OCI-LY1 (cell line): ENCODE measurements at regions not wholly inside any gene's neighbourhood (a gene's known extent, or its start where the extent isn't known, plus 50 kb on each side); places are given as distances from the start of the nearest gene placed in this dataset.

ENCODE experiments used
- H2AFZ ChIP-seq: fragments of 200-600 bp; sonication (generic), shearing (Covaris generic); 2 replicates; pipeline ENCODE4 v1.6.0; 2014; ENCODE audit warnings: antibody characterized with exemption, mild to moderate bottlenecking, low read length
- H3F3A ChIP-seq: fragments of 200-600 bp; sonication (generic), shearing (Covaris generic); 2 replicates; pipeline ENCODE4 v1.6.0; 2014; ENCODE audit warnings: mild to moderate bottlenecking, antibody characterized with exemption, low read length, moderate library complexity; ENCODE audit not compliant: insufficient read depth
- H3K27ac ChIP-seq: fragments of 200-600 bp; sonication (generic); 2 replicates; pipeline ENCODE4 v1.5.1; 2014; ENCODE audit warnings: low read length, mixed run types, mild to moderate bottlenecking, low read depth; ENCODE audit not compliant: poor library complexity, severe bottlenecking
- H3K27me3 ChIP-seq: fragments of 200-600 bp; sonication (generic); 2 replicates; pipeline ENCODE4 v1.6.0; 2014; ENCODE audit warnings: antibody characterized with exemption, mild to moderate bottlenecking, low read length, moderate library complexity; ENCODE audit not compliant: insufficient read depth
- H3K36me3 ChIP-seq: fragments of 200-600 bp; sonication (generic); 2 replicates; pipeline ENCODE4 v1.6.1; 2014; ENCODE audit warnings: mild to moderate bottlenecking, antibody characterized with exemption, low read length, moderate library complexity, mixed read lengths; ENCODE audit not compliant: insufficient read depth
- H3K4me1 ChIP-seq: fragments of 200-600 bp; sonication (generic); 2 replicates; pipeline ENCODE4 v1.5.1; 2014; ENCODE audit warnings: mild to moderate bottlenecking, low read length, moderate library complexity; ENCODE audit not compliant: insufficient read depth, severe bottlenecking
- H3K4me2 ChIP-seq: fragments of 200-600 bp; sonication (generic), shearing (Covaris generic); 2 replicates; pipeline ENCODE4 v1.6.1; 2014; ENCODE audit warnings: low read length
- H3K4me3 ChIP-seq: fragments of 200-600 bp; sonication (generic); 2 replicates; pipeline ENCODE4 v1.5.1; 2014; ENCODE audit warnings: low read length, low read depth, mild to moderate bottlenecking, mixed read lengths; ENCODE audit not compliant: poor library complexity, severe bottlenecking
- H3K79me2 ChIP-seq: fragments of 200-600 bp; shearing (Covaris generic); 2 replicates; pipeline ENCODE4 v1.6.1; 2016; ENCODE audit warnings: mixed run types, low read length, mixed read lengths; ENCODE audit not compliant: insufficient read depth
- H3K9ac ChIP-seq: fragments of 200-600 bp; sonication (generic), shearing (Covaris generic); 2 replicates; pipeline ENCODE4 v1.6.1; 2014; ENCODE audit warnings: mild to moderate bottlenecking, low read length, mixed read lengths
- H3K9me2 ChIP-seq: fragments of 200-600 bp; sonication (generic), shearing (Covaris generic); 2 replicates; pipeline ENCODE4 v1.6.1; 2014; ENCODE audit warnings: low read depth, mild to moderate bottlenecking, low read length, mixed read lengths
- H3K9me3 ChIP-seq: fragments of 200-600 bp; shearing (Covaris generic); 2 replicates; pipeline ENCODE4 v1.6.1; 2014; ENCODE audit warnings: low read length, mixed read lengths
- H4K20me1 ChIP-seq: fragments of 200-600 bp; sonication (generic), shearing (Covaris generic); 2 replicates; pipeline ENCODE4 v1.6.0; 2016; ENCODE audit warnings: mild to moderate bottlenecking, low read length; ENCODE audit not compliant: insufficient read depth
- EZH2 ChIP-seq: fragments of 200-600 bp; sonication (generic), shearing (Covaris generic); IDR thresholded peaks from 2 replicates; pipeline ENCODE4 v1.8.0; 2017; ENCODE audit warnings: borderline replicate concordance, mixed run types, mild to moderate bottlenecking, antibody characterized with exemption, low read length, moderate library complexity, mixed read lengths
- TF ChIP-seq, protein P1 (sequence below): fragments of 200-600 bp; sonication (generic), shearing (Covaris generic); IDR thresholded peaks from 2 replicates; pipeline ENCODE4 v1.5.1; 2017; ENCODE audit warnings: mild to moderate bottlenecking, antibody characterized with exemption, low read length, moderate library complexity, mixed read lengths

DNA sequence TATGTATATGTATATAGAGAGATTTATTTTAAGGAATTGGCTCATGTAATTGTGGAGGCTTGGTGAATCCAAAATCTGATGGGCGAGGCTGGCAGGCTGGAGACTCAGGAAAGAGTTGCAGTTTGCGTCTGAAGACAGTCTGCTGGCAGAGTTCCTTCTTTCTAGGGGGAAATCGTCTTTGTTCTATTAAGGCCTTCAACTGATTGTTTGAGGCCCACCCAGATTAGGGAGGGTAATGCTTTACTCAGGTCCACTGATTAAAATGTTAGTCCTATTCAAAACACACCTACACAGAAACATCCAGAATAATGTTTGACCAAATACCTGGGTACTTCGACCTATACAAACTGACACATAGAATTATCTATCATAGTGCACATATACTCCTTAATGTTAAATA is 149.5 kb downstream of the NAA11 start:
- no peak overlapping the region for H3K27ac ChIP-seq
- no peak overlapping the region for H3K4me2 ChIP-seq
- no peak overlapping the region for H2AFZ ChIP-seq
- no peak overlapping the region for H3K9ac ChIP-seq
- no peaks in the 10 kb centered on the region for H3K79me2 ChIP-seq
- H3K9me3 ChIP-seq: no peaks in the 10 kb centered on the region
- no peak for TF ChIP-seq EZH2
- TF ChIP-seq, protein P1, sequence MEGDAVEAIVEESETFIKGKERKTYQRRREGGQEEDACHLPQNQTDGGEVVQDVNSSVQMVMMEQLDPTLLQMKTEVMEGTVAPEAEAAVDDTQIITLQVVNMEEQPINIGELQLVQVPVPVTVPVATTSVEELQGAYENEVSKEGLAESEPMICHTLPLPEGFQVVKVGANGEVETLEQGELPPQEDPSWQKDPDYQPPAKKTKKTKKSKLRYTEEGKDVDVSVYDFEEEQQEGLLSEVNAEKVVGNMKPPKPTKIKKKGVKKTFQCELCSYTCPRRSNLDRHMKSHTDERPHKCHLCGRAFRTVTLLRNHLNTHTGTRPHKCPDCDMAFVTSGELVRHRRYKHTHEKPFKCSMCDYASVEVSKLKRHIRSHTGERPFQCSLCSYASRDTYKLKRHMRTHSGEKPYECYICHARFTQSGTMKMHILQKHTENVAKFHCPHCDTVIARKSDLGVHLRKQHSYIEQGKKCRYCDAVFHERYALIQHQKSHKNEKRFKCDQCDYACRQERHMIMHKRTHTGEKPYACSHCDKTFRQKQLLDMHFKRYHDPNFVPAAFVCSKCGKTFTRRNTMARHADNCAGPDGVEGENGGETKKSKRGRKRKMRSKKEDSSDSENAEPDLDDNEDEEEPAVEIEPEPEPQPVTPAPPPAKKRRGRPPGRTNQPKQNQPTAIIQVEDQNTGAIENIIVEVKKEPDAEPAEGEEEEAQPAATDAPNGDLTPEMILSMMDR: no peak
- H3K4me1 ChIP-seq: no peaks in the 10 kb centered on the region
- H3K27me3 ChIP-seq: no peaks in the 10 kb centered on the region
- no peaks in the 10 kb centered on the region for H3F3A ChIP-seq
- H3K4me3 ChIP-seq: no peak overlapping the region
- no peaks in the 10 kb centered on the region for H3K9me2 ChIP-seq
- H4K20me1 ChIP-seq: no peaks in the 10 kb centered on the region
- H3K36me3 ChIP-seq: no peaks in the 10 kb centered on the region

DNA sequence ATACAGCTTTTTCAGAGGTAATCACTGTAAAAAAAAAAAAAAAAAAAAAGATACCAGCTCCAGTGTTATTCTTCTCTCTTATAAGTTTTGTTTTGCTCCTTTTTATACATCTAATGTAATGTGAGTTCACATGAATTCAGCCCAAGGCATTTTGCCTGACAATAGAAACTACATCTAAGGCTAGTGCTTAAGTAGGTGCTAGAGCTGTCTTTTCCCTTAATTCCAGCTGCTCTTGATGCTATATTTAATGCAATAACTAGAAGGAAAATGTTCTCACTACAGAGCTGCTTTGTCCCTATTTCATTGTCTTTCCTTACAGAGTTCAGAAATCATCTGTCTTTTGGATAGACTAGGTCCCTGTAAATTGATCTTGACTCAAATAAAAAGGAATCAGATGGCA is 150.1 kb downstream of the NAA11 start:
- Histone ChIP-seq H3K4me1 (no peaks in the 10 kb centered on the region), H4K20me1 (no peaks in the 10 kb centered on the region), H3K27me3 (no peaks in the 10 kb centered on the region), H3K36me3 (no peaks in the 10 kb centered on the region), H3K4me2 (no peak overlapping the region), H3K9ac (no peak overlapping the region), H3K4me3 (no peak overlapping the region), H3K9me2 (no peaks in the 10 kb centered on the region), H3K27ac (no peak overlapping the region), H3K9me3 (no peaks in the 10 kb centered on the region), H3F3A (no peaks in the 10 kb centered on the region), H3K79me2 (no peaks in the 10 kb centered on the region), H2AFZ (no peak overlapping the region)
- TF ChIP-seq, protein P1: no peak
- TF ChIP-seq EZH2: no peak

DNA sequence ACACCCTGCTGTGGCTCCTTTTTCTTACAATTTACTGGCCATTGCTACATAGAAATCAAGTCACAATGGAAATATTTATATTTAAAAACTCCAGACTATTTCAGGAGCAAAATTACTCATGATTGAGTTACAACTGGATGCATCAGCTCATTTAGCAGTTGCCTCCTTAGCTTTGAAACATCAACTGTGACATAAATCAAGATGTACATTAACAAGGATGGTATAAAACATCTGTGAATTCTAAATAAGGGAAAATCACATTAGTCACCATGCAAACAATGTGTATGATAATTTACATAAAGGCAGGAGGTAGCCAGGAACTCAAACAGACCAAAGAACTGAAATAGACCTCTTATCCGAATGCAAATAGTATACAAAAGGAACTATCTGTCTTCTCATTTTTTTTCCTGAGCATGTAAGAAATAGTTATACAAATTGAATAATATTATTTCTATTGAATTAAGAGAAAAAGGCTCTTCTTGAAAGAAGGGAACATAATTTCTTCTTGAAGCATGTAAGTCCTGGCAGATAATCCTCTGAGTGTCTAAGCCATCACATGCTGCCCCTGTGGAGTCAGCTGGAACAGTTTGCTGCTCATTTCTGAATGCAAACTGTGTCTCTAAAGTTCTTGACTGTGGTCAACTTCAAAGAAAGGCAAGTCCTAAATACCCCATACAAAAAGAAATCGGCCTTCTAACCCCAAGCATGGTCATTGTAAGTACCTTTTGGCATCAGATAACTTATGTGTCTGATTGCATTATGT is 151.2 kb downstream of the NAA11 start:
- no peaks in the 10 kb centered on the region for H3K9me2 ChIP-seq
- H3K9ac ChIP-seq: no peak overlapping the region
- H3K9me3 ChIP-seq: no peaks in the 10 kb centered on the region
- H3K27ac ChIP-seq: no peak overlapping the region
- H3K4me2 ChIP-seq: no peak overlapping the region
- no peak overlapping the region for H3K4me3 ChIP-seq
- H3K27me3 ChIP-seq: no peaks in the 10 kb centered on the region
- no peaks in the 10 kb centered on the region for H3K36me3 ChIP-seq
- no peak for TF ChIP-seq EZH2
- TF ChIP-seq, protein P1: no peak
- no peaks in the 10 kb centered on the region for H3K79me2 ChIP-seq
- no peak overlapping the region for H2AFZ ChIP-seq
- no peaks in the 10 kb centered on the region for H3F3A ChIP-seq
- H4K20me1 ChIP-seq: no peaks in the 10 kb centered on the region
- H3K4me1 ChIP-seq: no peaks in the 10 kb centered on the region
